Cardiac muscle cell (in vitro differentiated cells and primary cell): ENCODE measurements at regions not wholly inside any gene's neighbourhood (a gene's known extent, or its start where the extent isn't known, plus 50 kb on each side); places are given as distances from the start of the nearest gene placed in this dataset.

Experiments used
- DNase-seq, 2 donors: peaks; one replicate each; pipeline versions ENCODE4 v3.0.0 to v3.0.0-alpha.2; 2010 to 2017; ENCODE audit warnings: low read depth in 1 of 2, low spot score in 1 of 2
- H3K27ac ChIP-seq: fragments of 200-600 bp; sonication (generic); 2 replicates; pipeline ENCODE4 v1.5.1; 2016
- H3K27me3 ChIP-seq: fragments of 200-600 bp; sonication (generic); 2 replicates; pipeline ENCODE4 v1.6.0; 2016; ENCODE audit warnings: control low read depth
- H3K36me3 ChIP-seq: fragments of 200-600 bp; sonication (generic); 2 replicates; pipeline ENCODE4 v1.5.1; 2016; ENCODE audit warnings: control low read depth
- H3K4me1 ChIP-seq: fragments of 200-600 bp; sonication (generic); 2 replicates; pipeline ENCODE4 v1.8.1; 2017; ENCODE audit warnings: low read depth, mild to moderate bottlenecking, mixed run types
- H3K4me3 ChIP-seq: fragments of 200-600 bp; sonication (generic); 2 replicates; pipeline ENCODE4 v1.5.1; 2016; ENCODE audit warnings: mild to moderate bottlenecking
- H3K9me3 ChIP-seq: fragments of 200-600 bp; sonication (generic); 2 replicates; pipeline ENCODE4 v1.5.1; 2017; ENCODE audit warnings: low read depth, mild to moderate bottlenecking, control low read depth
- CTCF ChIP-seq: IDR thresholded peaks from 2 replicates; pipeline ENCODE4 v1.5.1; 2012; ENCODE audit warnings: low read depth, mild to moderate bottlenecking, low read length

- Histone ChIP-seq H3K4me3 (no peak overlapping the region), H3K27ac (no peak overlapping the region), H3K4me1 (no peaks in the 10 kb centered on the region), H3K27me3 (no peaks in the 10 kb centered on the region), H3K36me3 (no peaks in the 10 kb centered on the region), H3K9me3 (no peaks in the 10 kb centered on the region)
- TF ChIP-seq CTCF, result no peak
- no peak for DNase-seq
These were observed 593.8 kb downstream of the LRRIQ3 start for GRCh38 chr1:73604211-73604610.

- no peak for TF ChIP-seq CTCF
- H3K36me3 ChIP-seq, result no peaks in the 10 kb centered on the region
- no peaks in the 10 kb centered on the region for H3K9me3 ChIP-seq
- peak in 1 of 2 donors; percentile 1 for DNase-seq
- H3K27me3 ChIP-seq, result no peaks in the 10 kb centered on the region
- no peak overlapping the region for H3K27ac ChIP-seq
- no peak overlapping the region for H3K4me3 ChIP-seq
- peaks cover 12% of the 10 kb centered on the region for H3K4me1 ChIP-seq
These were observed 604.2 kb downstream of the LRRIQ3 start for GRCh38 chr1:73593804-73594203.

GRCh38 chr1:73593364-73593763 is 604.6 kb downstream of the LRRIQ3 start:
- H3K27ac ChIP-seq, result peak overlapping the region; percentile 13
- no peak for TF ChIP-seq CTCF
- H3K4me1 ChIP-seq, result peaks cover 12% of the 10 kb centered on the region
- no peak overlapping the region for H3K4me3 ChIP-seq
- H3K9me3 ChIP-seq, result no peaks in the 10 kb centered on the region
- no peaks in the 10 kb centered on the region for H3K27me3 ChIP-seq
- peak; percentile 3 to 5 for DNase-seq
- H3K36me3 ChIP-seq, result no peaks in the 10 kb centered on the region

- no peaks in the 10 kb centered on the region for H3K4me1 ChIP-seq
- no peaks in the 10 kb centered on the region for H3K36me3 ChIP-seq
- TF ChIP-seq CTCF, result no peak
- no peak for DNase-seq
- H3K9me3 ChIP-seq, result no peaks in the 10 kb centered on the region
- H3K27ac ChIP-seq, result no peak overlapping the region
- H3K4me3 ChIP-seq, result no peak overlapping the region
- no peaks in the 10 kb centered on the region for H3K27me3 ChIP-seq
These were observed 610.9 kb downstream of the LRRIQ3 start for GRCh38 chr1:73587080-73587479.

- no peak for DNase-seq
- no peaks in the 10 kb centered on the region for H3K9me3 ChIP-seq
- H3K36me3 ChIP-seq, result no peaks in the 10 kb centered on the region
- no peaks in the 10 kb centered on the region for H3K4me1 ChIP-seq
- H3K27me3 ChIP-seq, result no peaks in the 10 kb centered on the region
- no peak overlapping the region for H3K27ac ChIP-seq
- no peak overlapping the region for H3K4me3 ChIP-seq
- TF ChIP-seq CTCF, result no peak
These were observed 620.8 kb downstream of the LRRIQ3 start for GRCh38 chr1:73577206-73577605.

- no peaks in the 10 kb centered on the region for H3K36me3 ChIP-seq
- no peaks in the 10 kb centered on the region for H3K27me3 ChIP-seq
- no peak for TF ChIP-seq CTCF
- no peaks in the 10 kb centered on the region for H3K9me3 ChIP-seq
- no peak overlapping the region for H3K4me3 ChIP-seq
- DNase-seq, result no peak
- no peak overlapping the region for H3K27ac ChIP-seq
- no peaks in the 10 kb centered on the region for H3K4me1 ChIP-seq
These were observed 621.9 kb downstream of the LRRIQ3 start for GRCh38 chr1:73576083-73576482.
